ENCODE measurements at regions not wholly inside any gene's neighbourhood (a gene's known extent, or its start where the extent isn't known, plus 50 kb on each side); places are given as distances from the start of the nearest gene placed in this dataset.
A peak's percentile ranks its signal among the peaks of the same experiment; 100 is the strongest.
"Not testable (repeated sequence)": the region's sequence is repeated elsewhere in the genome, so short reads cannot be mapped to it uniquely, and the experiment has no call there.

DNA sequence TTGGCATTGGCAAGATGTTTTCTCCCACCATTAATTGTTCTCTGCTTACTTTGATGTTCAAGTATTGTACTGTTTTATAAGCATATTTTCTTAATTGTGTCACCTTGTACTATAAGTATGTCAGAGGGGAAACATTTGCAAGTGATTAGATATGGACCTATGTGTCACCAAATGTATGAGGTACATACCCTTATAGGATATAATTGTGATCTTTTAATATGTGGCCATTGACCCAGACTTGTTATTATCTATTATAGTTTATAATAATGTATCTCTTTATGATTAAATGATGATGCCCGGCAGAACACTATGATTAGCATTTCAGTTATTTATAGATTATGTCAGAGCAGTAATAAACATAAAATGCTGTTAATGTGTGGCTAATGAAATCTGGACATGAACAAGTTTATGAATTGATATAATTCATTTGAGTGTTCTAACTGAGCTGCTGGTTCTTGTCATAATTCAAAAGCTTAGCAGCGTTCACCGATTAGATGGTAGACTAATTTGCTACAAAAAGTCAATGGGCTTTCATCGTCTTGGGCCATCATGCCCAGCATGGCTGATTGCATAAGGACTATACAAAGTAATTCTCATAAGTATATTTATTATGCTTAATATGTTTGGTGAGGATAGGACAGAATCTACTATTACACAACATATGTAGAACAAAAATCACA is 480.9 kb upstream of the FANCL start:
- no peak for DNase-seq

DNA sequence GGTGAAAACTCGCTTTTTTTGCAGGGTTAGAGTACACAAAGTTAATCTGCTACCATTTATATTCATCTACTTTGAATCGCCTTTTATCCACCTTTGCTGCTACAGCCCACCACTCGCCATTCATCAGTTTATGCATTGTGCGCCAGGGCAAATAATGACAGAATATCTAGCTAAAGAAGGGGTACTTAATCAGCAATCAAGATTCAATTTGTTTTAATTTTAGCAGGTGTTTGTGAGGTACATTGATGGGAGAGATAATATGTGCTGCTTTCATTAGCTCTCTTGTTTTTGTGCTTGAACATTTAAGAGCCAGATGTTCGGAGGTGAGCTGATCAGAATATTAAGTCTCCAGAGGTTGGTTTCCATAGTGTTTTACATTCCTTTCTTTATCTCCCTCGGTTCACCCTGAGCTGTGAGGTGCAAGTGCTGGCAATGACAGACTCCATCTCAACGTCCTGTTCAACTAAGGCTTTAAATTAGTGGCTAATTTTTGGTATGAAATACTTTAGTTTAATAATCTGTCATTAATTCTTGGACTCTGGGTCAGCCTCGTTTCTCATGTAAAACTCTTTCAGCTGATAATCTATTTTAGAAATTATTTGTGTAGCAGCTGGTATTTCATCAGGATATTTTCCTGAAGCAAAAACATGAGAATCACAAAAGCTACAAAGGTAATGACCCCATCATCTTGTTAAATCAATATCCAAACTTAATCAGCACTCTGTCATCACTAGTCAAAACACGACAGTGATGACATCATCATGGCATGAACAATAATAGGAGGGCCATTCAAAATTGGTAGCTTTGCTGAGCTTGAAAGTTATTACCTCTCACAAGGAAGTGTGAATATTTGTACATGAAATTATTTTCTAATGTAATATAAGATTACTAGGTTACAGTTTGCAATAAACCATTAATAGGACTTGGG is 479.9 kb upstream of the FANCL start:
- DNase-seq = no peak

DNA sequence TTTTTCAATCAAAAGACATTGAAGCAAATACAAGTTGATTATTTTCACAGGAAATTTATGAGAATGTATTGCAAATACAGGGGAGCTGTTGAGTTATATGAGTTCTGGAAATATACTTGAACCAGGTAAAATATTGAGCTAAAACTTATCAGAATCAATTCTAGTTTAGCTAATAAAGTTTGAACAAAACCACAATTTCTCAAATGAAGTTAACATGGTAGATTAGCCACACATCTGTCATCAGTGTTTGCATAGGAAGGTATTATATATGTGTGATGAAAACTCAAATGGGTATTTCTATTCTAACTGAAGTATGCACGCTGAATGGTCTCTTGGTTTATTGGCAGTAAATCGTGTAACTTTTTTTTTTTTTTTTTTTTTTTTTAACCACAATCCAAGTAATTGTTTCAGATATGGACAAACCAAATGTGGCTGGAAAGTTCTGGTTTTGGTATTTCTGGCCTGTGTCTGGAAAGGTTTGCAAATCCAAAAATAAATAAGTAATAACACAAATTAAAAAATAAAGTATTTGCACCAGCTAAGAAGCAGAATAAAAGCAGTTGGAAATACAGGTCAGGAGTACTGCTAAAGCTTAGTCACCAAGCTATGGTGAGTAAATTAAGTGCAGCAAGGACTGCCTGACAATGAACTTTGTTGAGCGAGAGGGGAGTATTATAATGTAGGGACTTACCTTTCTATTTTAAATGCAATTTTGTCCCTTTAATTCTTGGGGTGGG is 479.1 kb upstream of the FANCL start:
- DNase-seq = no peak

DNA sequence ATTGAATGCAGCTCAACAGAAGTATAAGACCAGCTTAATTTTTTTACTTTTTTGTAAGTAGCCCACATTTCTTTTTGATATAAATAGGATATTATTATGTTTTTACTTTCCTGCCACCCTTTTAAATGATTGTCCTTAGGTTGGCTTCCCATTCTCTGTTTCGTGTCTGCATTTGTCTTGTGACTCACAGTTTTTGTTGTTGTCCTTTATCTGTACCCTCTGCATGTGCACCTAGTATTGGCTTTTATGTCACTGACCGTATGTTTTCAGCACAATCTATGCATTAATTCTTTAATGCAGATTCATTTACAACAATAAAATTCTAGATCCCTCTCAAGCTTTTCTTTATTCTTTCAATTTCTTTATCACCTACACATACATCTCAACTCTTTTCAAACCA is 474.2 kb upstream of the FANCL start:
- no peak for DNase-seq

DNA sequence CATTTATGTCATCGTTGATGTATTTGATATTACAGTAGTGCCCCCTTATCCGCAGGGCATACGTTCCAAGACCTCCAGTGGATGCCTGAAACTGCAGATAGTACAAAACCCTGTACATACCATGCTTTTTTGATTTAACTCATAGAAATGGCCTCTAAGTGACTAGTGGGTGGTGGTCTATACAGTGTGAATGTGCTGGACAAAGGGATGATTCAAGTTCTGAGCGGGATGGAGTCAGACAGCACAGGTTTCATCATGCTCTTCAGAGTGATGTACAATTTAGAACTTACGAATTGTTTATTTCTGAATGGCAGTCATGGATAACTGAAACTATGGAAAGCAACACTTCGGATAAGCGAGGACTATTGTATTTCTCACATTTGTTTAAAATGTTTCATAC is 473.1 kb upstream of the FANCL start:
- no peak for DNase-seq

DNA sequence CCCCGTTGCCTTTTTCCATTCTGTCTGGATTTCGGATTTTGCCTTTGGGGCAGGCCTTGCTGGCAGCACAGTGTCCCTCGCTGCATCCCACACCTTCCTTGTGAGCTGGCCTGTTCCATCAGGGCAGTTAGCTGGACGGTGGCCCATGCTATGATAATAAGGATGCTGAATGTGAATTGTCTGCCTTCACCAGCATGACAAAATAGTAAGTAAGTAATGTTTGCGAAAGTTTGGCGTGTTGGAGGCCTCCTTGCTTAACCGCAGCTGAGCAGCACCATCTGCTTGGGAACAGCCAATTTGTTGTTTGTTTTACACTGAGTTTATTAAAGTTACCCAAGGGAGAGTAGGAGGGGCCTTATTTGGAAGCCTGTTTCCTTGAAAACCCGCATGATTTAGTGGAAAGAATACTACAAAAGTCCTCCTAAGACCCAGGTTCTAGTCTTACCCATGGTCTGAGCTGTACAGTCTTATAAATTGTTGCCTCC is 469.7 kb upstream of the FANCL start:
- no peak for DNase-seq

DNA sequence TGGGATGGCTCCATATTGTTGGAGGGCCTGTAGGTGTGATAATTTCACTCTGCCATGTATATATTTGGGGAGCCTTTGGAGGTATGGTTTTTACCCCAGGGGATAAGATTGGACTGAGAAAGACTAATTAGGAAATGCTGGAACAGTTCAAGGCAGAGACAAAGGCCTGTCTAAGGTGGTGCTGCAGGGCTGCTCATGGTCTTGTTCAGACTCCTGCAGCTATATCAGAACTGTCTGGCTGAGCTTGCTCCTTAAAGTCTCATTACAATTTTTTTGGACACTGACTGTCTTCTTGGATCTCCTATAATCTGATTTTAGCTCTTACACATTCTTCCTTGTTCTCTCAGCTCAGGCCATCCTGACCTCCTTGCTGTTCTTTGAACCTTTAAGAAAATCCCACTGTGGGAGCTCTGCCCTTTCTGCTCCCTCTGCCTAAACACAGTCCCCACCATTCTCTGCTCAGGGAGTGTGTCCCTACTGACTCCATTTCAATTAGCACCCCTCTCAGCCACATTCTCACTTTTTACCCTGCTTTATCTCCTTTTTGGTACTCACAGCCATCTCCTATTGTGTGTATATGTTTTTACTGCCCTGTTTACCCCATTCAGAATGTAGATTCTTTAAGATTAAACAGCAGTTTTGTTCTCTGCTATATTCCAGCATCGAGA is 468.7 kb upstream of the FANCL start:
- no peak for DNase-seq

DNA sequence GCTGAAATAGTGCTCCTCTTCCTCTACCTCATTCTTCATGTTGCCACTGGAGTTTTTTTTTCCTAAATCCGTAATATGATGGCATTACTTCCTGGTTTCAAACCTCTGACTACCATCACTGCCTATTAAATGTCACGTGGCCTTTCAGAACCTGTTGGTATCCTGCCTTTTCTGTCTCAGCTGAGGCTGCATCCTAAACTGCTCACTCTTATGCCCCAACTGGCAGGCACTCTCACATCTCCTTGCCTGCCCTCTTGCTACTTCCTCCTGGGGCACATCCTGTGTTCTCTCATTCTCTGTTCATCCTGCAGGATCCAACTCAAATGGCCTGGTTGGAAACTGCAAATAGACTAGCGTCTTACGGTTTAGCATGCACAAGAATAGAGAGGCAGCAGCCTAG is 468.1 kb upstream of the FANCL start:
- DNase-seq = no peak

DNA sequence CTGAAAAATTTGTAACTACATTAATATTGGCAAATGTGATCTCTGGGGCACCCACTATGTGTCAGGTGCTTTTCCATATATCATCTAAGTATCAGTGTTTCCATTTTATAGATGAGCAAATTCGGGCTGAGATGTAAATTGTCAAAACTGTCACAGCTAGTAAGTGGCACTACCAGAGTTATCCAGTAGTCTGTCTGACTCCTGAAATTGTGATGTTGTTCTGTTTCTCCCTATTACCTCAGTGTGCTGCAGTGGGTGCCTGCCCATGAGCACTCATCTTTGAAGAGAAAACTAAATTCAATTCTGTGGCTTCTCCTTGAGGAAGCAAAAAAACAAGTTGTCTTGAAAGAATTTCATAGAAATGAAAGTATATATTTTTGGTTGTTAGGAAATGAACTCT is 467.4 kb upstream of the FANCL start:
- no peak for DNase-seq

DNA sequence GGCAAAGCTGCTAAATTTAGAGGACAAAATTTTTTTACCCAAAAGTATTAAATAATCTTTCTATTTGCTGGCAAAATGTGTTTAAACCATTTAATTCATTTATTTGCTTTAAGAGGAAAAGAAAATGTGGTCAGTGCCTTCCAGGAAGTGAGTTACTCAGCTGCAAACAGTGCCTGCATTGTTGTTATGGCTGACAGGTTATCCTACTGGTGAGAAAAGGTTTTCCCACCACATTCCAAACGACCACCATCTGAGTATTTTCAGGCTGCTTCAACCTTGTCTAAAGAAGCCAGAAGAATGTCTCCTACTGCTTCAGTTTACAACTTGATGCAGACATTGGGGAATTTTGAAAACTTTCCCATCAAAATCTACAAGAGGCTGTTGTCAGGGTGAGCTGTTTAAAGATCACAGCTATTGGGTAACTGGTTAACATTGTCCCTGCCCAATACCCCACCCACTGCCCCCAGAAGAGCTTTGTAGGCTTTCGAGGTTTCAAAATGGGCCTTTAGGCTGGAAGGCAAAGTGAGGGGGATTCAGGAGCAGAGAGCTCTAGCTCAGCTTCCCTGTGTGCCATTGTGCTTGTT is 461.3 kb upstream of the FANCL start:
- peak; percentile 12 for DNase-seq

DNA sequence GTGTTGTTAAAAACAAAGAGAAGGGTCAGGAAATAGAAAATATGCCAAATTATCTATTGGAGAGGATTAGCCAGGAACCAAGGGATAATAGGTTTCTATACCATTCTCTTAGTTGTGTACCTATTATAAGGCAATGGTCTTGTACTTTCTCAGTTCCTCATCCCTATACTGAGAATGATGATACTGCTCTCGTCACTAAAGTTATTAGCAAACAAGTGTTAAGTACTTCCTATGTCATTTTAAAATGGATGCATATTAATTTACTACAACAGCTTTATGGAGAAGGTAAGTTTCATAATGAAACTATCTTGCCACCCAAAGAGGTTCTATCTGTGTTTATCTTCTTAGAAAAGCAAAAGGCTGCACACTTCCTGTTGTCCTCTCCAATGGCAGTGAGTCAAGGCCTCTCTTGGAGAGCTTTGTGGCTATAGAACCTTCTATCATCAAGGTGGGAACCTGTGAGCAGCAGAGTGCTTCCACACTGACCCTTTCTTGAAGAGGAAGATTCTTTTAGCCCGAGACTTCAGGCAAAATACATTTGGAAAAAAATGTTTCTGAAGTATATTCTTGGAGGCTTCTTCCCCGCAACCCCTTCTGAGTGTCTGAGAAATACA is 460.7 kb upstream of the FANCL start:
- DNase-seq = peak; percentile 18

DNA sequence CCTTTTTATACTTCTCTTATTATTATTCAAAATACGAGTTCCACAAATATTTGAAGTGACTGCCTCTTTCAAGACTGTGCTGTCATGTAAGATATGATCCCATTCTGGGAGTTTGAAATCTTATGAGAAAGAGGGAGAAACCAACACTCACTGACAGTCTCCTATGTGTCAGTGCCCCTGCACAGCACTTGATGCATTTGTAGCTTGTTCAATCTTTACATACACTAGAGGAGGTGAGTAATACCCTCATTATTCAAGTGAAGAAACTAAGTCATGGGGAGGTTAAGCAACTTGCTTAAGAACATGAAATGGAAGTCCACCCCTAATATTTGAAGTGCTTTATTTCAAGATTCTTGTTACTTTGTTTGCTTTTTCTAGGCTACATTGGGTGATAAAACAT is 459.5 kb upstream of the FANCL start:
- DNase-seq = peak; percentile 33

DNA sequence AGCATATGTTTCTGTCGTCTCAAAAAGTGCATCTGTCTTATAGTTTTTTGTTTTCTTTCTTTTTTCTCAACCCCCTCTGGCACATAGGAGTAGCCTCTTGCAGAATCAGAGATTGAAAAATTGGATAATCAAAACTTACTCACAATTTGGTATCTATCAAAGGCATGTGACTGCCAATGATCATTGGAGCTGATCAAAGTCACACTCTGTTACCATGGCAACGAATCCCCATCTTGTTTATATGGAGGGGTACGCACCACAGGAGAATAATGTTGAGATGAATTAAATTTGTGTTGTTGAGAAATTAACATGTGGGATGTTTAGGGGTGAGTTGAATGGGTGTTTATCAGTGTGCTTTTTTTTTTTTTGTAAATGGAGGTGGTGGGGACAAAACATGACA is 458.3 kb upstream of the FANCL start:
- DNase-seq = no peak

DNA sequence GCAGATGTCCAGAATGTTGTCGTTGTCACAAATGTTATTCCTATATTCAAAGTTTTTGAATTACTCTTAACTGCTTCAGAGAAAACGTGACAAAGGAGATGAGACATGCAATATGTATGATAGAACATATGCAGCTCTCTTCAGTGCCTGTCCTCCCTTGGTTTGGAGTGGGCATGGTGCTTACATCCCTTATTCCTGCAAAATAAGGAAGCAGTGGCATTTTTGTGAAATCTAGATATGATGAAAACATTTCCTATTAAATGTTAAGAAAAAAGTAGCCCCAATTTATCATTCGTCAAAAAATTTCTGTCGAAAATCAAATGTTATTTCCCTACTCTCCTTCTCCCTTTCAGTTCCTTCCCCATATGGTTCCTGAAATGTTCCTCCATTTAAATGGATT is 457.5 kb upstream of the FANCL start:
- peak; percentile 64 for DNase-seq

DNA sequence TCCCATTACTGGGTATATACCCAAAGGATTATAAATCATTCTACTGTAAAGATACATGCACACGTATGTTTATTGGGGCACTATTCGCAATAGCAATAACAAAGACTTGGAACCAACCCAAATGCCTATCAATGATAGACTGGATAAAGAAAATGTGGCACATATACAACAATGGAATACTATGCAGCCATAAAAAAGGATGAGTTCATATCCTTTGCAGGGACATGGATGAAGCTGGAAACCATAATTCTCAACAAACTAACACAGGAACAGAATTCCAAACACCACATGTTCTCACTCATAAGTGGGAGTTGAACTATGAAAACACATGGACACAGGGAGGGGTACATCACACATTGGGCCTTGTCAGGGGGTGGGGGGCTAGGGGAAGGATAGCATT is 453.0 kb upstream of the FANCL start:
- DNase-seq = not testable (repeated sequence)

DNA sequence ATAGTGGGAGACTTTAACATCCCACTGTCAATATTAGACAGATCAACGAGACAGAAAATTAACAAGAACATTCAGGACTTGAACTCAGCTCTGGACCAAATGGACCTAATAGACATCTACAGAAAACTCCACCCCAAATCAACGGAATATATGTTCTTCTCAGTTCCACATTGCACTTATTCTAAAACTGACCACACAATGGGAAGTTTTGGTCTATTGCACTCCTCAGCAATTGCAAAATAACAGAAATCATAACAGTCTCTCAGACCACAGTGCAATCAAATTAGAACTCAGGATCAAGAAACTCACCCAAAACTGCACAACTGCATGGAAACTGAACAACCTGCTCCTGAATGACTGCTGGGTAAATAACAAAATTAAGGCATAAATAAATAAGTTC is 449.9 kb upstream of the FANCL start:
- not testable (repeated sequence) for DNase-seq

DNA sequence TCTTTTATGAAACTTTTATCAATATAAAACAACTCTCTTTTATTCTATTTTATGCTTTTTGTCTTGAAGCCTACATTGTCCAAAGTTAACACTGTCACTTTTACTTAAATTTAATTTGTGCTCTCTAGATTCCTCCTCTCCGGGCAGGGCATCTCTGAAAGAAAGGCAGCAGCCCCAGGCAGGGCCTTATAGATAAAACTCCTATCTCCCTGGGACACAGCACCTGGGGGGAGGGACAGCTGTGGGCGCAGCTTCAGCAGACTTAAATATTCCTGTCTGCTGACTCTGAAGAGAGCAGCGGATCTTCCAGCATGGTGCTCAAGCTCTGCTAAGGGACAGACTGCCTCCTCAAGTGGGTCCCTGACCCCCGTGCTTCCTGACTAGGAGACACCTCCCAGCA is 447.7 kb upstream of the FANCL start:
- no peak for DNase-seq

DNA sequence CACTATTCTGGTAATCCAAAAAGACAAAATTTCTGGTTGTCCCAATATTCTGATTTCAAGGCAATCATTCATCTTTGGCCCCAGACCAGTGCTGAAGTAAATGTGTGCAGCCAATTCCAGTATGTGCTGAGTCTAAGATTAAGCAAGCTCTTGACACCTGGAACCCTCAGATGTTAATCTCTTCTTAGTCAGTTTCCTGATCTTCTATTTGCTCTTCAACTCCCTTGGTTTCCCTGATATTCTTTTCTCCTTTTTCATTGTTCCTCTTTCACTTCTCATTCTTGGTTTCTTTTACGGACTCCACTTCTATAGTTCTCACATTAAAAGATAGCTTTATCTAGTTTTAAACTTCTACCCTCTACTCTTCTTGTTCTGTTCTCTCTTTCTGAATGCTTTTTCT is 445.7 kb upstream of the FANCL start:
- peak; percentile 23 for DNase-seq

DNA sequence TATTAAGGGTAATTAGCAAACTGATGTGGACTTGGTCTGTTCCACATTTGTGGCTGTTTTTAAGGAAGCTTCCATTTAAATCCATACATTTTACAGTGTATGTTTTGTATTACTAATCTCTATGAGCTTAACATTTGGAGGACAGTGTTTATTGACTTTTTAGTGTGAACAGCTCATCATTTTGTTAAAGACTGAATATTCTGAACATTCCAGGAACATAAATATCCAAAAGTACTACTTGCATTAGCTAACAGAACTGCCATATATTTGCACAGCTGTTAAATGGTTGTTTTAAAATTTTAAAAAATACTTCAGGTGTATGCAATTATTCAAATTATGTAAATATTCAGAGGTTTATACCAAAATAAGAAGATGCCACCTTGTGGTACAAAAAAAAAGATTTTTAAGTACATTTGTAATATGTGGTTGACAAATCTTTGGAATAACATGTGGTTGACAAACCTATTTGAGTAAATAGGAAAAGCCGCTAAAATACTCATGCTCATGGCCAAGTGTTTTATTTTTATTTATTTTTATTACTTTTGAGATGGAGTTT is 439.7 kb upstream of the FANCL start:
- DNase-seq = no peak

DNA sequence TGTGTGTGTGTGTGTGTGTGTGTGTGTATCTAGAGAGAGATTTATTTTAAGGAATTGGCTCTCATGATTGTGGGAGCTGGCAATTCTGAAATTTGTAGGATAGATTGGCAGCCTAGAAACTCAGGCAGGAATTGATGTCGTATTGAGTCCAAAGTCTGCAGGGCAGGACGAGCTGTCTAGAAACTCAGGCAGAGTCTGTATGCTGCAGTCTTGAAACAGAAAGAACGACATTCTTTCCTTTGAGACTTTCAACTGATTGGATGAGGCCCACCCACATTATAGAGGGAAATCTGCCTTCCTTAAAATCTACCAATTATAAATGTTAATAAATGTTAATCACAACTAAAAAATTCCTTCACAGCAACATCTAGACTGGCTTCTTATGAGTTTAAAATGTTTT is 436.6 kb upstream of the FANCL start:
- no peak for DNase-seq

DNA sequence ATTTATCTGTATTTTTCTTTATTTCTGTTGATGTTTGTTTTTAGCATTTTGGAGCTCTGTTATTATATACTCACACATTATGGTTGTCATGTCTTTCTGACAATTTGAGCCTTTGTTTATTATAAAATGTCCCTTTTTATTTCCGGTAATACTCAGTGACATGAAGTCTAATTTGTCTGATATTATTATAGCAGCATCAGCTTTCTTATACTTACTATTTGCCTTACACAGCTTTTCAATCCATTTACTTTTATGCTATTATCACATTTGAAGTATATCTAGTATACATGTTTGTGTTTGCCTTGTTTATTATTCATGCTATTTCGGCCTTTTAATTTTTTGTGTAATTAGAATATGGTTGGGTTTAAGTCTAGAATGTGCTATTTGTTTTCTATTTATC is 430.6 kb upstream of the FANCL start:
- DNase-seq = no peak

DNA sequence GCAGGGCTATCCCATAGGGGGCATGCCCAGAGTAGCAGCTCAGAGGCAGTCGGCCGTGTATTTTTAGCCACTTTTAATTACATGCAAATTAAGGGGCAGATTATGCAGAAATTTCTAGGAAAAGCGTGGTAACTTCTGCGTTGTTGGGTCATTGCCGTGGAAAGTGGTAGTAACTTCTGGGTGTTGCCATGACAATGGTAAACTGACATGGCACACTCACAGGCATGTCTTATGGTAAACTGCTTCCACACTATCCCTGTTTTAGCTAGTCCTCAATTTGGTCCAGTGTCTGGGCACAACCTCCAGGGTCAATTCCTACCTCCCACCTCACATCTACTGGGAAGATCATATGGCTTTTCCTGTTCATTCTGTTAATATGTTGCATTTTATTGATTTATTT is 428.9 kb upstream of the FANCL start:
- no peak for DNase-seq
